ENCODE measurements at regions not wholly inside any gene's neighbourhood (a gene's known extent, or its start where the extent isn't known, plus 50 kb on each side); places are given as distances from the start of the nearest gene placed in this dataset.
"Not testable (repeated sequence)": the region's sequence is repeated elsewhere in the genome, so short reads cannot be mapped to it uniquely, and the experiment has no call there.

DNA sequence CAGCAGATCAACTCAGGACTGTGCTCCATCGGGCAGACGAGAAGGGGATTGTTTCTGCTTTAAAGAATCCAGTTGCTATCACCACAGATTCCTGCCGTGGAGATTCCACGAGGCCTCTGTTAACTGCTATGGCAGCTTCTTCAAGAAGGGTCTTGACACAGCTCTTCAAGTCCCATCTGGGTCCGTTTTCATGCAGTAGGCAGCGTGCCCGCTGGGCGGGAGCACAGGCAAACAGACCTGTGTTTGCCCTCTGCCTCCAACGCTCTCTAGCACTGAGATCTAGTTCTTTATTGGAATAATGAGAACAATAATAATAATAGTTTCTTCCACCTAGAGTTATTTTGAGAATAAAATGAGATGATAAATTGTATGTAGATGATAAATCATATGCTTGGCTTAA is 127.2 kb upstream of the SP8 start:
- 78% methylated on average over 9 of the region's 9 CpGs for WGBS
- Histone ChIP-seq H3K27ac (no peak overlapping the region), H3K27me3 (no peaks in the 10 kb centered on the region), H3K4me3 (no peak overlapping the region), H3K4me1 (no peaks in the 10 kb centered on the region), H3K9me3 (no peaks in the 10 kb centered on the region), H3K36me3 (no peaks in the 10 kb centered on the region)
- no peak for DNase-seq (ENCODE audit: low spot score in 2 of 2)
- TF ChIP-seq CTCF (IDR thresholded peaks at IDR 0.05) (no peak), POLR2A (IDR thresholded peaks at IDR 0.05) (no peak), POLR2AphosphoS5 (IDR thresholded peaks at IDR 0.05) (no peak), EP300 (IDR thresholded peaks at IDR 0.05) (no peak)

DNA sequence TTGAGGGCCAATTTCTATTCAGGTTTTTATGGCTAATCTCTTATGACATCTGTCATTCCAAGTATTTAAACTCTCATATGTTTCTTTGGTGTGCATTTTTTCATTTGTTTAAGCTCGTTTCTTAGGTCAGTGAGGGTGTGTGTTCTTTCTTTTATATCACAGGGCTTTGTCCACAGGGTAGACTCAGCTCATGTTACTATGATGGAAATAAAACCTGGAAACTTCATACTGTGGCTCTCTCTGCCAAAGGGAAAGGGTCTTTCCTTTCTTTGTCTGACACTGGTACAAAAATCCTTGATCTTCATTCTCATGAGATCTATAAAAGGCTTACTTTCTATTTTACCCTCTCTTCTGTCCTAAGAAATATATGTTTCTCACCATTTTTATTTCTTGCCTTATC is 129.6 kb upstream of the SP8 start:
- Histone ChIP-seq H3K9me3 (no peaks in the 10 kb centered on the region), H3K4me1 (no peaks in the 10 kb centered on the region), H3K27me3 (no peaks in the 10 kb centered on the region), H3K27ac (no peak overlapping the region), H3K4me3 (no peak overlapping the region), H3K36me3 (no peaks in the 10 kb centered on the region)
- TF ChIP-seq EP300 (IDR thresholded peaks at IDR 0.05) (no peak), POLR2AphosphoS5 (IDR thresholded peaks at IDR 0.05) (no peak), CTCF (IDR thresholded peaks at IDR 0.05) (no peak), POLR2A (IDR thresholded peaks at IDR 0.05) (no peak)
- WGBS = 38% methylated on average over 1 of the region's 1 CpG
- DNase-seq (ENCODE audit: low spot score in 2 of 2) = no peak

DNA sequence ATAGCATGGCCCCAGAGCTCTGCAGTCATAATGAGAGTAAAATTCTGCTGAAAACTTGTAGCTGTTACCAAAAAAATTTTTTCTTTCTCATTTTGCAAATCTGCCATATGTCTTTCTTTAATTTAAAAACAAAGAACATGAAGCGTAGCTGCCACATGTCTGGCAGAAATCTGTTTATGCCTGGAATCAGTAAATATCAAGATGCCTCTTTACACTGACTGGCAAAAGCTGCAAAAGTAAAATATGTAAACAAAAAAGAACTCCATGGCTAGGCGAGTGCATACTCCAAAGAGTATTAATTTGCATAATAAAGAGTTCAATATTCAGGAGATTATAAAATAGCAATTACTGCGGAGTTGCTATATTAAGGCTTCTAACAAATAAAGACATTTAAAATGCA is 130.9 kb upstream of the SP8 start:
- Histone ChIP-seq H3K4me1 (no peaks in the 10 kb centered on the region), H3K4me3 (no peak overlapping the region), H3K27ac (no peak overlapping the region), H3K9me3 (no peaks in the 10 kb centered on the region), H3K36me3 (no peaks in the 10 kb centered on the region), H3K27me3 (no peaks in the 10 kb centered on the region)
- no peak for DNase-seq (ENCODE audit: low spot score in 2 of 2)
- no peak for TF ChIP-seq POLR2AphosphoS5 (IDR thresholded peaks at IDR 0.05)
- no peak for TF ChIP-seq EP300 (IDR thresholded peaks at IDR 0.05)
- no peak for TF ChIP-seq POLR2A (IDR thresholded peaks at IDR 0.05)
- no peak for TF ChIP-seq CTCF (IDR thresholded peaks at IDR 0.05)
- WGBS = 59% methylated on average over 3 of the region's 3 CpGs

DNA sequence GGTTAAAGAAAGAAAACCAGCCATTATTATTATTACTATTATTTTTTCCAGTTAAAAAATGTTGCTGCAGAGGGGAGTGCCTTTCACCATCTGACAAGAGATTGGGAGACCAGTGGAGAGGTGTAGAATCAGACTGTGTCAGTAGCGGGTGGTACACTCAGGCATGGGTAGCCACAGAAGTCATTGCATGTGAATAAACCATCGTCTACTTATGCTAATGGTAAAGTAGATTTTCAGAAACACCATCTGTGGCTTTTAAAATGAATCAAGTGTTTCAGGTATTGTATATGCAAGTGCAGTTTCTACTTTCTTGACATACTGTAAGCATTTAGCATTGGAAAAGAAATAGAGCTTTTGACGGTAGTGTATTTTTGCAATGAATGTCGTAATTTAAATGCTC is 131.5 kb upstream of the SP8 start:
- WGBS = 87% methylated on average over 4 of the region's 4 CpGs
- no peak for DNase-seq (ENCODE audit: low spot score in 2 of 2)
- H3K36me3 ChIP-seq = no peaks in the 10 kb centered on the region
- H3K9me3 ChIP-seq = no peaks in the 10 kb centered on the region
- no peaks in the 10 kb centered on the region for H3K4me1 ChIP-seq
- TF ChIP-seq POLR2AphosphoS5 (IDR thresholded peaks at IDR 0.05) (no peak), EP300 (IDR thresholded peaks at IDR 0.05) (no peak), CTCF (IDR thresholded peaks at IDR 0.05) (no peak), POLR2A (IDR thresholded peaks at IDR 0.05) (no peak)
- no peaks in the 10 kb centered on the region for H3K27me3 ChIP-seq
- H3K27ac ChIP-seq = no peak overlapping the region
- H3K4me3 ChIP-seq = no peak overlapping the region

DNA sequence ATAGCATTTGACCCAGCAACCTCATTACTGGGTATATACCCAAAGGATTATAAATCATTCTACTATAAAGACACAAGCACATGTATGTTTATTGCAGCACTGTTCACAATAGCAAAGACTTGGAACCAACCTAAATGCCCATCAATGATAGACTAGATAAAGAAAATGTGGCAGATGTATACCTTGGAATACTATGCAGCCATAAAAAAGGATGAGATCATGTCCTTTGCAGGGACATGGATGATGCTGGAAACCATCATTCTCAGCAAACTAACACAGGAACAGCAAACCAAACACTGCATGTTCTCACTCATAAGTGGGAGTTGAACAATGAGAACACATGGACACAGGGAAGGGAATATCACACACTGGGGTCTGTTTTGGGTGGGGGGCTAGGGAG is 140.5 kb upstream of the SP8 start:
- H3K4me1 ChIP-seq; H3K27ac ChIP-seq; H3K36me3 ChIP-seq; H3K27me3 ChIP-seq; DNase-seq (ENCODE audit: low spot score in 2 of 2); H3K4me3 ChIP-seq; H3K9me3 ChIP-seq: not testable (repeated sequence)

GRCh38 chr7:20927976-20928375 is 141.3 kb upstream of the SP8 start:
- Histone ChIP-seq H3K27ac (no peak overlapping the region), H3K9me3 (no peaks in the 10 kb centered on the region), H3K4me1 (no peaks in the 10 kb centered on the region), H3K27me3 (no peaks in the 10 kb centered on the region), H3K4me3 (no peak overlapping the region), H3K36me3 (no peaks in the 10 kb centered on the region)
- TF ChIP-seq CTCF (IDR thresholded peaks at IDR 0.05) (no peak), POLR2AphosphoS5 (IDR thresholded peaks at IDR 0.05) (no peak), EP300 (IDR thresholded peaks at IDR 0.05) (no peak), POLR2A (IDR thresholded peaks at IDR 0.05) (no peak)
- DNase-seq (ENCODE audit: low spot score in 2 of 2) = no peak
- 64% methylated on average over 1 of the region's 1 CpG for WGBS

All from suprapubic skin (tissue), 4 donors.